Keratinocyte (primary cell): ENCODE measurements at regions not wholly inside any gene's neighbourhood (a gene's known extent, or its start where the extent isn't known, plus 50 kb on each side); places are given as distances from the start of the nearest gene placed in this dataset.

Source experiments
- EZH2 ChIP-seq: IDR thresholded peaks from one replicate; pipeline ENCODE4 v1.6.1; 2012; ENCODE audit warnings: inconsistent platforms, mild to moderate bottlenecking, low read length, moderate library complexity
- TF ChIP-seq, protein P1 (sequence below), 3 experiments: IDR thresholded peaks in 1 of 3; conservative IDR thresholded peaks in 1 of 3; optimal IDR thresholded peaks in 1 of 3; 2 replicates in 2 of 3; 3 replicates in 1 of 3; pipeline versions ENCODE3 to v1.5.1; 2011; ENCODE audit warnings: low read length in 3 of 3, mild to moderate bottlenecking in 3 of 3, moderate library complexity in 2 of 3, control low read depth in 1 of 3, inconsistent platforms in 1 of 3; ENCODE audit not compliant: insufficient read depth in 2 of 3; ENCODE audit errors: extremely low read depth in 1 of 3

- TF ChIP-seq, protein P1, sequence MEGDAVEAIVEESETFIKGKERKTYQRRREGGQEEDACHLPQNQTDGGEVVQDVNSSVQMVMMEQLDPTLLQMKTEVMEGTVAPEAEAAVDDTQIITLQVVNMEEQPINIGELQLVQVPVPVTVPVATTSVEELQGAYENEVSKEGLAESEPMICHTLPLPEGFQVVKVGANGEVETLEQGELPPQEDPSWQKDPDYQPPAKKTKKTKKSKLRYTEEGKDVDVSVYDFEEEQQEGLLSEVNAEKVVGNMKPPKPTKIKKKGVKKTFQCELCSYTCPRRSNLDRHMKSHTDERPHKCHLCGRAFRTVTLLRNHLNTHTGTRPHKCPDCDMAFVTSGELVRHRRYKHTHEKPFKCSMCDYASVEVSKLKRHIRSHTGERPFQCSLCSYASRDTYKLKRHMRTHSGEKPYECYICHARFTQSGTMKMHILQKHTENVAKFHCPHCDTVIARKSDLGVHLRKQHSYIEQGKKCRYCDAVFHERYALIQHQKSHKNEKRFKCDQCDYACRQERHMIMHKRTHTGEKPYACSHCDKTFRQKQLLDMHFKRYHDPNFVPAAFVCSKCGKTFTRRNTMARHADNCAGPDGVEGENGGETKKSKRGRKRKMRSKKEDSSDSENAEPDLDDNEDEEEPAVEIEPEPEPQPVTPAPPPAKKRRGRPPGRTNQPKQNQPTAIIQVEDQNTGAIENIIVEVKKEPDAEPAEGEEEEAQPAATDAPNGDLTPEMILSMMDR (optimal IDR thresholded peaks at IDR 0.05 in 1 of 3, IDR thresholded peaks at IDR 0.05 in 1 of 3, conservative IDR thresholded peaks at IDR 0.05 in 1 of 3; ENCODE audit: extremely low read depth in 1 of 3, insufficient read depth in 2 of 3, low read length in 3 of 3), result no peak
- no peak for TF ChIP-seq EZH2
Observed at GRCh38 chr6:21438237-21438985, 155.1 kb upstream of the SOX4 start.
